HepG2 (cell line): ENCODE measurements at regions not wholly inside any gene's neighbourhood (a gene's known extent, or its start where the extent isn't known, plus 50 kb on each side); places are given as distances from the start of the nearest gene placed in this dataset.

Experiments
- ATAC-seq: fragments of 200-7000 bp; cut with Tn5 transposase; 3 replicates; pipeline ENCODE4 v1.9.1; 2020; ENCODE audit warnings: mild to moderate bottlenecking, moderate library complexity
- BruUV-seq: library from RNA; stranded (reverse); fragments of 400-500 nt; replicated peaks from 2 replicates; lab custom pipeline; 2021; lab: Mats Ljungman, UMichigan
- CTCF ChIA-PET: fragments of 300-600 bp; formaldehyde crosslinking; extraction: SDS; loops from one replicate; lab custom pipeline; 2021; ENCODE audit warnings: low total read pairs, inconsistent platforms, low intra/inter-chr PET ratio; lab: Yijun Ruan, JAX
- POLR2A ChIA-PET: fragments of 350-600 bp; sonication (Branson Sonifier 250); formaldehyde crosslinking; loops from one replicate; lab custom pipeline; 2020; ENCODE audit warnings: antibody characterized with exemption, inconsistent platforms; lab: Yijun Ruan, JAX
- DNase-seq: peaks from one replicate; pipeline ENCODE4 v3.0.0-alpha.2; 2015; ENCODE audit warnings: low spot score
- FAIRE-seq: peaks from 3 replicates; lab custom pipeline; 2011; peaks lifted over from hg19 to GRCh38; lab: Jason Lieb, UNC
- H2AFZ ChIP-seq: one replicate; pipeline ENCODE4 v1.6.1; 2011; ENCODE audit warnings: low read length, inconsistent platforms
- H3K27ac ChIP-seq: fragments of 300-600 bp; 3 replicates; pipeline ENCODE4 v1.8.0; 2011; ENCODE audit warnings: mixed run types, mild to moderate bottlenecking, mixed read lengths, low read length, inconsistent platforms; ENCODE audit not compliant: insufficient read depth; ENCODE audit errors: extremely low read length
- H3K27me3 ChIP-seq, 2 experiments: fragments of 200-600 bp in 1 of 2; 2 replicates in 1 of 2; 3 replicates in 1 of 2; pipeline versions ENCODE4 v1.6.0 to v1.8.0; 2011; ENCODE audit warnings: low read length in 2 of 2, mild to moderate bottlenecking in 2 of 2, moderate library complexity in 2 of 2, inconsistent platforms in 1 of 2; ENCODE audit not compliant: insufficient read depth in 2 of 2, control insufficient read depth in 1 of 2
- H3K36me3 ChIP-seq, 2 experiments: fragments of 200-600 bp in 1 of 2; replicated peaks in 1 of 2; 2 replicates in 1 of 2; 3 replicates in 1 of 2; pipeline versions ENCODE4 v1.5.1 to v1.8.0; 2011; ENCODE audit warnings: low read length in 2 of 2, inconsistent platforms in 1 of 2; ENCODE audit not compliant: insufficient read depth in 2 of 2, control insufficient read depth in 1 of 2
- H3K4me1 ChIP-seq: 2 replicates; pipeline ENCODE4 v1.5.1; 2012; ENCODE audit warnings: low read length, inconsistent platforms; ENCODE audit not compliant: insufficient read depth
- H3K4me2 ChIP-seq: 2 replicates; pipeline ENCODE4 v1.6.0; 2011; ENCODE audit warnings: low read depth, low read length, inconsistent platforms
- H3K4me3 ChIP-seq, 3 experiments: fragments of 200-600 bp in 1 of 3; sonication (generic), shearing (Covaris generic) in 1 of 3; replicated peaks in 1 of 3; 2 replicates each; pipeline ENCODE4 v1.5.1; 2011 to 2016; ENCODE audit warnings: low read length in 3 of 3, inconsistent platforms in 2 of 3, low read depth in 2 of 3, mild to moderate bottlenecking in 2 of 3, control low read depth in 1 of 3, mixed read lengths in 1 of 3; ENCODE audit not compliant: insufficient read depth in 1 of 3
- H3K79me2 ChIP-seq: one replicate; pipeline ENCODE4 v1.6.1; 2011; ENCODE audit warnings: low read length, inconsistent platforms; ENCODE audit not compliant: insufficient read depth
- H3K9ac ChIP-seq: 2 replicates; pipeline ENCODE4 v1.6.0; 2011; ENCODE audit warnings: mild to moderate bottlenecking, low read depth, low read length, inconsistent platforms; ENCODE audit not compliant: insufficient read depth
- H3K9me3 ChIP-seq: 2 replicates; pipeline ENCODE4 v1.5.1; 2012; ENCODE audit warnings: mild to moderate bottlenecking, low read length
- H4K20me1 ChIP-seq: 2 replicates; pipeline ENCODE4 v1.6.0; 2011; ENCODE audit warnings: inconsistent platforms, mild to moderate bottlenecking, low read length, moderate library complexity; ENCODE audit not compliant: insufficient read depth
- ATF4 ChIP-seq, 2 experiments: fragments of 450-650 bp in 1 of 2; sonication (generic) in 1 of 2; formaldehyde crosslinking; IDR thresholded peaks; 2 replicates each; pipeline versions ENCODE4 v1.5.0 to v1.8.0; 2020 to 2022; ENCODE audit warnings: mild to moderate bottlenecking in 1 of 2, missing genetic modification reagents in 1 of 2
- HNF4A ChIP-seq: sonication (generic); formaldehyde crosslinking; IDR thresholded peaks from 2 replicates; pipeline ENCODE4 v1.4.0; 2020; ENCODE audit warnings: missing genetic modification reagents
- MEF2D ChIP-seq: sonication (generic); formaldehyde crosslinking; IDR thresholded peaks from 2 replicates; pipeline ENCODE4 v1.5.1; 2020; ENCODE audit warnings: mild to moderate bottlenecking, missing genetic modification reagents
- PCBP2 ChIP-seq: fragments of 200-400 bp; formaldehyde crosslinking; optimal IDR thresholded peaks from 2 replicates; pipeline ENCODE3; 2018; ENCODE audit warnings: low read length, low read depth; ENCODE audit not compliant: poor library complexity, severe bottlenecking
- THAP9 ChIP-seq: sonication (generic); formaldehyde crosslinking; IDR thresholded peaks from 2 replicates; pipeline ENCODE4; 2020; ENCODE audit warnings: missing genetic modification reagents, mild to moderate bottlenecking, borderline replicate concordance
- ZNF430 ChIP-seq: sonication (generic); formaldehyde crosslinking; IDR thresholded peaks from 2 replicates; pipeline ENCODE4 v1.9.0; 2021; ENCODE audit warnings: mild to moderate bottlenecking, missing genetic modification reagents
- ZNF564 ChIP-seq: sonication (generic); formaldehyde crosslinking; IDR thresholded peaks from 2 replicates; pipeline ENCODE4 v1.8.1; 2023; ENCODE audit warnings: mild to moderate bottlenecking, missing genetic modification reagents
- WGBS: methylation state at CpG from one replicate; pipeline ENCODE4 v1.1.6; 2017; ENCODE audit warnings: low lambda C conversion rate; 5-methylcytosine and 5-hydroxymethylcytosine counted together
- in situ Hi-C: cut with HindIII; loops from 2 replicates; pipeline ENCODE4 v1.10.0; 2017; ENCODE audit warnings: low pct_unique_long_range_greater_than_20kb; ENCODE audit not compliant: extremely low pct_ligation_motif_present
- intact Hi-C: fragments of 100-400 bp; cut with micrococcal nuclease; formaldehyde crosslinking; loops from one replicate; pipeline ENCODE4 v1.10.0; 2022; ENCODE audit not compliant: unreplicated experiment

- no peak for ATAC-seq
- Histone ChIP-seq H3K4me2 (no peak overlapping the region), H3K4me1 (no peaks in the 10 kb centered on the region), H3K27ac (no peak overlapping the region), H2AFZ (no peak overlapping the region), H3K36me3 (no peaks in the 10 kb centered on the region), H4K20me1 (no peaks in the 10 kb centered on the region), H3K4me3 (no peak overlapping the region), H3K27me3 (no peaks in the 10 kb centered on the region), H3K79me2 (no peaks in the 10 kb centered on the region), H3K9ac (no peak overlapping the region), H3K9me3 (no peaks in the 10 kb centered on the region)
- 59% methylated on average over 8 of the region's 8 CpGs for WGBS
- ChIA-PET CTCF (no interaction called here), POLR2A (no interaction called here)
- in situ Hi-C loops (no loop called here), intact Hi-C loops (no loop called here)
- no peak for DNase-seq
- BruUV-seq = no TSS peak
- TF ChIP-seq ZNF430 (CRISPR knock-in tag) (no peak), PCBP2 (no peak), MEF2D (CRISPR knock-in tag) (no peak), ATF4 (CRISPR knock-in tag; IDR thresholded peaks at IDR 0.05) (no peak), ZNF564 (CRISPR knock-in tag) (no peak)
- no peak for FAIRE-seq
Observed at GRCh38 chr5:105145152-105145551, 1582.6 kb upstream of the NUDT12 start.

GRCh38 chr5:105134328-105134727 lies 1571.7 kb upstream of the NUDT12 start:
- FAIRE-seq = no peak
- in situ Hi-C loops (no loop called here), intact Hi-C loops (no loop called here)
- Histone ChIP-seq H3K9me3 (no peaks in the 10 kb centered on the region), H2AFZ (no peak overlapping the region), H4K20me1 (no peaks in the 10 kb centered on the region), H3K27ac (no peak overlapping the region), H3K79me2 (no peaks in the 10 kb centered on the region), H3K27me3 (no peaks in the 10 kb centered on the region), H3K4me2 (no peak overlapping the region), H3K4me3 (no peak overlapping the region), H3K36me3 (no peaks in the 10 kb centered on the region), H3K9ac (no peak overlapping the region), H3K4me1 (no peaks in the 10 kb centered on the region)
- CTCF ChIA-PET = no interaction called here
- POLR2A ChIA-PET = no interaction called here
- BruUV-seq = no TSS peak
- DNase-seq = no peak
- 0 out of 2 replicates have a peak, but pooled peaks have one; percentile 7 for TF ChIP-seq HNF4A (CRISPR knock-in tag)
- TF ChIP-seq THAP9 (CRISPR knock-in tag) = no peak
- no peak for ATAC-seq
